ENCODE measurements at regions not wholly inside any gene's neighbourhood (a gene's known extent, or its start where the extent isn't known, plus 50 kb on each side); places are given as distances from the start of the nearest gene placed in this dataset.

DNA sequence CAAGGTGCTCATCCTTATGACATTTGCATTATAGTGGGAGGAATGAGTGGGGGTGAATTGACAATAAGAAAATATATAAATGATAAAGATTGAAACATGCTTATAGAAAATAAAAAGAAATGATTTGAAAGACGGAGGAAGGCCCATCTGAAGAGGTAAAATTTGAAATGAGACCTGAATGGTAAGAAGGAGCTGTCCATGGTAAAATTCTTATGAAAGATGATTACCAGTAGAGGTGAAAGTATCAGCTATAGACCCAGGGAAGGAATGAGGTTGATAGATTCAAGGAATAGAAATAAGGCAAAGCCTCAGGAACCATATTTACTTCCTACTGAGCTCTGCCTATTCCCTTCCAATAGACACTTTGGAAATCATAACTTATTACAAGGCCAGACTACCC is 149.7 kb downstream of the HTR1B start:
- TF ChIP-seq, protein P1, sequence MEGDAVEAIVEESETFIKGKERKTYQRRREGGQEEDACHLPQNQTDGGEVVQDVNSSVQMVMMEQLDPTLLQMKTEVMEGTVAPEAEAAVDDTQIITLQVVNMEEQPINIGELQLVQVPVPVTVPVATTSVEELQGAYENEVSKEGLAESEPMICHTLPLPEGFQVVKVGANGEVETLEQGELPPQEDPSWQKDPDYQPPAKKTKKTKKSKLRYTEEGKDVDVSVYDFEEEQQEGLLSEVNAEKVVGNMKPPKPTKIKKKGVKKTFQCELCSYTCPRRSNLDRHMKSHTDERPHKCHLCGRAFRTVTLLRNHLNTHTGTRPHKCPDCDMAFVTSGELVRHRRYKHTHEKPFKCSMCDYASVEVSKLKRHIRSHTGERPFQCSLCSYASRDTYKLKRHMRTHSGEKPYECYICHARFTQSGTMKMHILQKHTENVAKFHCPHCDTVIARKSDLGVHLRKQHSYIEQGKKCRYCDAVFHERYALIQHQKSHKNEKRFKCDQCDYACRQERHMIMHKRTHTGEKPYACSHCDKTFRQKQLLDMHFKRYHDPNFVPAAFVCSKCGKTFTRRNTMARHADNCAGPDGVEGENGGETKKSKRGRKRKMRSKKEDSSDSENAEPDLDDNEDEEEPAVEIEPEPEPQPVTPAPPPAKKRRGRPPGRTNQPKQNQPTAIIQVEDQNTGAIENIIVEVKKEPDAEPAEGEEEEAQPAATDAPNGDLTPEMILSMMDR (optimal IDR thresholded peaks at IDR 0.05 in 1 of 3, IDR thresholded peaks at IDR 0.05 in 1 of 3, conservative IDR thresholded peaks at IDR 0.05 in 1 of 3; ENCODE audit: extremely low read depth in 1 of 3, insufficient read depth in 2 of 3, low read length in 3 of 3) = no peak
- TF ChIP-seq EZH2 (IDR thresholded peaks at IDR 0.05; ENCODE audit: low read length) = no peak

All from keratinocyte (primary cell).